GM13976 (cell line): ENCODE measurements at regions not wholly inside any gene's neighbourhood (a gene's known extent, or its start where the extent isn't known, plus 50 kb on each side); places are given as distances from the start of the nearest gene placed in this dataset.

ENCODE experiments used
- DNase-seq: peaks from one replicate; pipeline ENCODE4 v3.0.0; 2012; ENCODE audit warnings: low spot score
- CTCF ChIP-seq: IDR thresholded peaks from 2 replicates; pipeline ENCODE4 v1.5.1; 2012; ENCODE audit warnings: borderline replicate concordance, mild to moderate bottlenecking; ENCODE audit not compliant: insufficient read depth; ENCODE audit errors: extremely low read depth, missing control alignments, control extremely low read depth
- in situ Hi-C: fragments of 300-500 bp; cut with MboI; formaldehyde crosslinking; loops from one replicate; pipeline ENCODE4 v1.12.0; 2022; ENCODE audit warnings: low sequenced_read_pairs, mixed read lengths, inconsistent platforms; ENCODE audit not compliant: unreplicated experiment

- TF ChIP-seq CTCF: no peak
- in situ Hi-C loops: no loop called here
- no peak for DNase-seq
Measured at GRCh38 chr4:60930866-60931265, 269.3 kb upstream of the ADGRL3 start.

DNA sequence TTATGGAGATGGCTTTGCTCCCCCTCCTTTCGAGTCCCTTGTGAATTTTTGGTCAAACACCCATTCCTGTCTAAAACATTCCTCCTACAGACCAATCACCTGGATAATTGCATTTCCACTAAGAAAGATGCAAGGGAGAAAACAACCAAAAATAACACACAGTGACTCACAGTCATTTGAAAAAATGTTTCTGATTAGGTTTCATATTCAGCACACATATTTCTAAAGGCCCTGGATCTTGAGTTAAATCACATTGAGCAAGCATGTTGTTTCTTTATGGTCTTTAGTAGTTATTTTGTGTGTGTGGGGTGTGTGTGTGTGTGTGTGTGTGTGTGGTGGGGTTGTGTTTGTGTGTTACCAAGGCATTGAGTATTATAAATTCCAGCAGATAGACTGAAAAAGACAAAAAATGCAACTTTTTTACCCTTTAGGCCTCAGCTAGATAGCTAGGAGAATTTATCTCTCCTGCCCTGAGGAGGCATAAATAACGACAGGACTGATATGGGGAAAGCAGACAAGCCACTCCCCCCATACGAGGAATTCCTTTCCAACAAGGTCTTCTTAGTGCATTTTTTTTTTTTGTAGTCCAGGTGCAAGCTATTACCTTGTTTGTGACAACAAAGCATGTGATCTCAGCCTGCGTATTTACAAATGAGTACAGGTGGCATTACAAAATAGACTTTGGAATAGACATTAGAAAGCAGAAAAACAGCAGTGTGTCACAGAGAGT lies 265.4 kb upstream of the ADGRL3 start:
- no peak for DNase-seq
- no peak for TF ChIP-seq CTCF
- in situ Hi-C loops: no loop called here

DNA sequence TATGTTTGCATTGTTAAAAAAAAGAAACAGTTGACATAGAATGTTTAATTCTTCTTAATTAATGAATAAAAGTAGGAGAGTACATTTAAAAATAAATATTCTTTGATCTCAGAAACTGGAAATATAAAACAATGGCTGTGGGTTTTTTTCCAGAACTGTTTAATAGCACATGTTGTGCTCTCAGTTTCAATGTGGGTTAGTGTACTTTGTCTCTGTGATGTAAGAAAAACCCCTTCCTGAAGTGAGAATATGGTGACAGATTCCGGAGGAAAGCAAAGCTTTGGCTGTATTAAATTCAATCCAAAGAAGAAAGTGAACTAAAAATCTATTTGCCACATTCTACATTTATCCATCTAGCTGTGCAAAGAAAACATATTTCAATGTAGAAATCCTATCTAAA lies 261.9 kb upstream of the ADGRL3 start:
- DNase-seq: no peak
- no peak for TF ChIP-seq CTCF
- in situ Hi-C loops: no loop called here

DNA sequence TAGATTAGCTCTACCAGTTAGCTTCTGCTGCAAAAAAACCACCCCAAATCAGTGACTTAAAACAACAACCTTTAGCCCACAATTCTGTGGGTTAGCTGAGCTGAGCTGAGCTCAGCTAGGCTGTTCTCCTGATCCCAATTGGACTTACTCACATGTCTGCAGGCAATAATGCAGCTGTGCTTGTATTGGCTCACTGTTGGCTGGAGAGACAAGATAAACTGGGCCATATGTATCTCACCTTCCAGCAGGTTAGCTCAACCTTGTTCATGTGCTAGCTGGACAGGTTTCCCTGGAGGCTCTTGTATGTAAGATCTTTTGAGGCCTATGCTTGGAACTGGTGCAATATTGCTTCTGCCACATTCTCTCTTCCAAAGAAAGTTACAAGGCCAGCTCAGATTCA lies 261.5 kb upstream of the ADGRL3 start:
- in situ Hi-C loops: no loop called here
- no peak for TF ChIP-seq CTCF
- no peak for DNase-seq

DNA sequence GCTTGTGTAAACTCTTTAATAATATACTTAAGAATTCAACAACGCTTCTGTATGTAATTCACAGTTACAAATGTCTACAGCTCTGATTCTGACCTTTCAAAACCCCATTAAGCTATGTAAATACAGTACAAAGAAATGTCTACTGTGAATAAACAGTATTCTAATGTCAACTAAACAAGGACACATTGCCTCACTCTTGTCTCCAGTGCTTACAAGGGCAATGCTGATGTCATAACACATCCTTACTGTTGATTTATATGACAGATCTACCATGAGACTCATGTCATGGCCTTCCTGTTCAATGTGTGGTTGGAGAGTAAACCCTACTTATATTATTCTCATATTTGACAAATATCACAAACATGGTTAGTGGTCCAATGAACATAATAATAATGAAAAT lies 256.1 kb upstream of the ADGRL3 start:
- no peak for DNase-seq
- no peak for TF ChIP-seq CTCF
- in situ Hi-C loops: no loop called here

- no peak for TF ChIP-seq CTCF
- in situ Hi-C loops: no loop called here
- DNase-seq: no peak
Measured at GRCh38 chr4:60945641-60946040, 254.5 kb upstream of the ADGRL3 start.

- in situ Hi-C loops: no loop called here
- no peak for TF ChIP-seq CTCF
- no peak for DNase-seq
Measured at GRCh38 chr4:60948008-60948407, 252.1 kb upstream of the ADGRL3 start.
